ENCODE measurements at regions not wholly inside any gene's neighbourhood (a gene's known extent, or its start where the extent isn't known, plus 50 kb on each side); places are given as distances from the start of the nearest gene placed in this dataset.

GRCh38 chr13:75978818-75979217 is 342.7 kb downstream of the LMO7 start:
- no peak for TF ChIP-seq CTCF (IDR thresholded peaks at IDR 0.05; ENCODE audit: low read depth, low read length, missing input control)
- no peak for TF ChIP-seq REST (IDR thresholded peaks at IDR 0.05)

Data from liver (tissue), 2 donors.